Right lobe of liver (tissue), 4 donors: ENCODE measurements at regions not wholly inside any gene's neighbourhood (a gene's known extent, or its start where the extent isn't known, plus 50 kb on each side); places are given as distances from the start of the nearest gene placed in this dataset.

Experiments used
- CTCF ChIP-seq, 4 donors: fragments of 200-600 bp in 3 of 4; fragments of 450-650 bp in 1 of 4; IDR thresholded peaks; one replicate each; pipeline versions ENCODE4 v1.5.1 to v1.8.0; 2016 to 2022; ENCODE audit warnings: antibody characterized with exemption in 4 of 4, mild to moderate bottlenecking in 2 of 4
- POLR2A ChIP-seq: fragments of 450-650 bp; IDR thresholded peaks from one replicate; pipeline ENCODE4 v1.6.1; 2017; ENCODE audit warnings: antibody characterized with exemption, mild to moderate bottlenecking
- donor health status: DM: no; HTN: no; CAD: no.
- donor health status: DM: no; HTN: no; CAD: no.
- donor health status: DM: no; HTN: yes; CAD: no.

DNA sequence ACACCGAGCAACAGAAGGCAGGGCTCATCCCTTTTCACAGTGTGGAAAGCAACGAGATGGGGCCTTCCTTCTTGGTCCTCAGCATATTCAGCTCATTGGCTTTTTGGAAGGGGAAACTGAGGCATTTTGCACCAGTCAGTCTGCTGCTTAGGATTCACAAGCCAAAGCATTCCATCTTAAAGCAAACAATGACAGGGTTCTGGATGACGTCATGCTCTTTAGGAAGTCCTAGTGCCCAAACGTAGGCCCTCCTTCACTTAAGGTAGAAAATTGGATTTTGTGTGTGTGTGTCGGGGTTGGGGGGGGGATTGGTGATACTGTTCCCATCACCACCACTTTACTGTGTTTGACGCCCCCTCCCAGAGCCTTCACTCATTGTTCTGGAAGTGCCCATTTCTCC, 101.6 kb downstream of the SELENOF start:
- no peak for TF ChIP-seq CTCF (IDR thresholded peaks at IDR 0.05)
- TF ChIP-seq POLR2A = no peak
